ENCODE measurements at regions not wholly inside any gene's neighbourhood (a gene's known extent, or its start where the extent isn't known, plus 50 kb on each side); places are given as distances from the start of the nearest gene placed in this dataset.

DNA sequence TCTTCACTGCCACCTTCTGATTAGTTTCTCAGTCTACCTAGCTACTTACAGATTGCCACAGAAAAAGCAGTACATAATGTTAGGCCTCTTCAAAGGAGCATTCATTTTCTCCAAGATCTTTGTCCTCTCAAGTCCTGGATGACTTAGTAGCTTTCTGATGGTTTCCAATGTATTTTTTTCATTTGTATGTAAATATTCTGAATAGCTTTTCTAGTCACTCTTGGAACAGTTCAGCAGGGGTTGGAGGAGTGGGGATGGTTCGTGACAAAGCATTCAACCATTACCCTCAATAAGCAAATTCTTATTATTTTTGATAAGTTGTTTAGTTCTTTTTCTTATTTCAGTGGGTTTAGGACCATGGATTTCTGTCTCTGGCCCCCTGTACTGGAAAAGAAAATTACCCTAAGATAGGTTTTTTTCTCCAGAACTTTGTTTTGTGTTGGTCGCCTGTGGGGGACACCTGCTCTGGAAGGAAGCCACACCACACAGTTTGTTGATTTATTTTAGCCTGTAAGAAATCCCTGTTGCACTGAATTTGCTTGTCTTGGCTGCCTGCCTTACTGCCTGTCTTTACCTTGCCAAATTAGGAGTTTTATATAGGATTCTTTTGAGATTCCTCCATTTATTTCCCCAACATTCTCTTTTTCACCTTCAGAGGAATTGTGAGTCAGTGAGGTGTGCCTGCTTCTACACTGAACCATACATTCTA, 247.9 kb downstream of the RFPL4B start:
- TF ChIP-seq, protein P1, sequence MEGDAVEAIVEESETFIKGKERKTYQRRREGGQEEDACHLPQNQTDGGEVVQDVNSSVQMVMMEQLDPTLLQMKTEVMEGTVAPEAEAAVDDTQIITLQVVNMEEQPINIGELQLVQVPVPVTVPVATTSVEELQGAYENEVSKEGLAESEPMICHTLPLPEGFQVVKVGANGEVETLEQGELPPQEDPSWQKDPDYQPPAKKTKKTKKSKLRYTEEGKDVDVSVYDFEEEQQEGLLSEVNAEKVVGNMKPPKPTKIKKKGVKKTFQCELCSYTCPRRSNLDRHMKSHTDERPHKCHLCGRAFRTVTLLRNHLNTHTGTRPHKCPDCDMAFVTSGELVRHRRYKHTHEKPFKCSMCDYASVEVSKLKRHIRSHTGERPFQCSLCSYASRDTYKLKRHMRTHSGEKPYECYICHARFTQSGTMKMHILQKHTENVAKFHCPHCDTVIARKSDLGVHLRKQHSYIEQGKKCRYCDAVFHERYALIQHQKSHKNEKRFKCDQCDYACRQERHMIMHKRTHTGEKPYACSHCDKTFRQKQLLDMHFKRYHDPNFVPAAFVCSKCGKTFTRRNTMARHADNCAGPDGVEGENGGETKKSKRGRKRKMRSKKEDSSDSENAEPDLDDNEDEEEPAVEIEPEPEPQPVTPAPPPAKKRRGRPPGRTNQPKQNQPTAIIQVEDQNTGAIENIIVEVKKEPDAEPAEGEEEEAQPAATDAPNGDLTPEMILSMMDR (IDR thresholded peaks at IDR 0.05): no peak
- no peak for TF ChIP-seq POLR2A (IDR thresholded peaks at IDR 0.05)
